GM19468 (cell line): ENCODE measurements at regions not wholly inside any gene's neighbourhood (a gene's known extent, or its start where the extent isn't known, plus 50 kb on each side); places are given as distances from the start of the nearest gene placed in this dataset.
"Not testable (repeated sequence)": the region's sequence is repeated elsewhere in the genome, so short reads cannot be mapped to it uniquely, and the experiment has no call there.

Experiments used
- ATAC-seq: cut with Tn5 transposase; IDR thresholded peaks from one replicate; pipeline ENCODE4 v1.9.1; 2021; ENCODE audit warnings: mild to moderate bottlenecking, moderate library complexity, moderate number of reproducible peaks; ENCODE audit not compliant: unreplicated experiment; ENCODE audit errors: extremely low read depth

- ATAC-seq: no peak
Measured at GRCh38 chr13:47892374-47892773, 108.7 kb downstream of the SUCLA2 start.

- no peak for ATAC-seq
Measured at GRCh38 chr13:47890146-47890814, 110.8 kb downstream of the SUCLA2 start.

- no peak for ATAC-seq
Measured at GRCh38 chr13:47886314-47886713, 114.8 kb downstream of the SUCLA2 start.

GRCh38 chr13:47875201-47875600 is 125.9 kb downstream of the SUCLA2 start:
- ATAC-seq: no peak

- ATAC-seq: not testable (repeated sequence)
Measured at GRCh38 chr13:47873987-47874386, 127.1 kb downstream of the SUCLA2 start.

- ATAC-seq: not testable (repeated sequence)
Measured at GRCh38 chr13:47873319-47873718, 127.8 kb downstream of the SUCLA2 start.

- ATAC-seq: no peak
Measured at GRCh38 chr13:47869776-47870175, 131.3 kb downstream of the SUCLA2 start.

- no peak for ATAC-seq
Measured at GRCh38 chr13:47865883-47866282, 135.2 kb downstream of the SUCLA2 start.

- ATAC-seq: no peak
Measured at GRCh38 chr13:47862841-47863240, 138.2 kb downstream of the SUCLA2 start.

GRCh38 chr13:47859165-47859564 is 141.9 kb downstream of the SUCLA2 start:
- ATAC-seq: no peak

GRCh38 chr13:47858042-47859025 is 142.7 kb downstream of the SUCLA2 start:
- ATAC-seq: no peak

- no peak for ATAC-seq
Measured at GRCh38 chr13:47853236-47853635, 147.8 kb downstream of the SUCLA2 start.

- ATAC-seq: no peak
Measured at GRCh38 chr13:47846886-47847285, 154.2 kb downstream of the SUCLA2 start.

- ATAC-seq: no peak
Measured at GRCh38 chr13:47845981-47846380, 155.1 kb downstream of the SUCLA2 start.

- no peak for ATAC-seq
Measured at GRCh38 chr13:47843005-47843404, 158.1 kb downstream of the SUCLA2 start.

- no peak for ATAC-seq
Measured at GRCh38 chr13:47841151-47841550, 159.9 kb downstream of the SUCLA2 start.

- no peak for ATAC-seq
Measured at GRCh38 chr13:47837906-47838305, 163.2 kb downstream of the SUCLA2 start.

GRCh38 chr13:47837104-47837880 is 163.8 kb downstream of the SUCLA2 start:
- no peak for ATAC-seq

GRCh38 chr13:47835470-47836228 is 165.4 kb downstream of the SUCLA2 start:
- ATAC-seq: no peak

- no peak for ATAC-seq
Measured at GRCh38 chr13:47832458-47832972, 168.6 kb downstream of the SUCLA2 start.
